ENCODE measurements at regions not wholly inside any gene's neighbourhood (a gene's known extent, or its start where the extent isn't known, plus 50 kb on each side); places are given as distances from the start of the nearest gene placed in this dataset.

- no peak for DNase-seq
Measured at GRCh38 chr11:79570104-79570503, 129.3 kb upstream of the TENM4 start.

- DNase-seq = peak; percentile 92
Measured at GRCh38 chr11:79564288-79564925, 123.6 kb upstream of the TENM4 start.

DNA sequence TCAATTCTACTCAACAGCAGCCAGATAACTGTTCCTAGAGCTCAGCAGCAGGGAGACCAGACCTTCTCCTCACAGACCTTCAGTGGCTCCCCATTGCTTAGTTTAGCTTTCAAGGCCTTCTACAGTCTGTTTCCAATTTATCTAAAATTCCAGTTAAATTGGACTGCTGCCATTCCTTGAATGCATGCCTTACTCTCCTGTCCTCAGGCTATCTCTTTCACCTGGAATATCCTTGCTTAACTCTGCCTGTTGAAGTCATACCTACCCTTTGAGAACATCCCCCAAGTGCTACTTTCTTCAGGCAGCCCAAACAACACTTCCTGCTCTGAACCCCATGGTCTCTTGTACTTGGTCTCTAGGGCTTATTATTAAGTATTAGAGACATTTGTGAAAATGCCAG is 120.7 kb upstream of the TENM4 start:
- DNase-seq = no peak

GRCh38 chr11:79550809-79551208 is 110.0 kb upstream of the TENM4 start:
- no peak for DNase-seq

GRCh38 chr11:79547256-79547655 is 106.4 kb upstream of the TENM4 start:
- no peak for DNase-seq

DNA sequence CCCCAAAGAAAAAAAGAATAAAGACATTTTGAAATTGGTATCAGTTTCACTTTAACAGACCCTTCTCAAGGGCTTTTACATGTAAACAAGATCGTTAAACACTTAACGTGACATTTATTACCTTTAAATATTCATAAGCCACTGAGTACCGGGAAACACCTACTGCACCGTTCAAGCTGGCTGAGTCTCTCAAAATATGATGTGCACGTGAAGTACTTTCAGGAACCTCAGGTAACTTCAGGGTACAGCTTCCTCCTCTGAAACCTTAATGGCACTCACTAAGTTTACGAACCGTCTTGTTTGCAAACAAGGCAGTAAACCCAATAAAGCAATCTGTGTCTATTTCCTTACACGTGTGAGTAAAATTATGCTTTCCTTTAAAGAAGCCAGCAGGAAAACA is 105.5 kb upstream of the TENM4 start:
- peak; percentile 78 for DNase-seq

DNA sequence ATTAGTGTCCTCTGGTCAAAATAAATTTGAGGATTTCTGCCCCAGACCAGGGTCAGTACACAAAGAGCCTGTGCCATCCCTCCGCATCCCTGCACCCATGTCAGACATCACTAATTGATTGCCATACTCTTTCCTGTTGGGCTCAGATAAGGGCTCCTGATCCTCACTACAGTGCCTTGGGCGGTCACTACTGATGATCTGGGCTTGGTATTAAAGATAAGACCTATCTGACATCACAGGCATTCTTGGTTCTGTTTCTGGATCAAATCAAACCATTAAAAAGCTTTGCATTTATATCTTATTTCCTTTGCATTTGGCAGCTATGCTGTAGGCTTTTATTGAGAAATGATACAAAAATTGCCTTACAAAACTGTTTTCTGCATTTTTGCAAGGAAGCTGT is 103.5 kb upstream of the TENM4 start:
- no peak for DNase-seq

DNA sequence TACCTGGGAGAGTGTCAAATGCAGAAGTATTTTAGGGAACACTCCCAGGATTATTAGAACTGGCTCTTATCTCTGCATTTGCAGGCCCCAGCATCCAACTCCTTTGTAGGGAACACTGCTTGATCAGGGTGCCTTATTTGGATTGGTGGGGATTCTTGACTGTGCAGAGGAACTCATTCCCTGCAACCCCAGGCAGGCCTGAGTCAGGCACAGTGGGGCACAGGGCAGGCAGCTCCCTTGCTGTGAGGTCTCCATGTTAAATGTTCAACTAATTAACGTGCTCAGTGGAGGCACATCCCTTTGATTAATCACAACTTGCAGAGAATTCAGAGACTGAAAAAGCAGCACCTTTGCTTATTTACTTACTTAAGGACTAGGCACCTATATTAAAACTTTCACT is 102.3 kb upstream of the TENM4 start:
- DNase-seq = no peak

GRCh38 chr11:79541466-79541865 is 100.6 kb upstream of the TENM4 start:
- no peak for DNase-seq

DNA sequence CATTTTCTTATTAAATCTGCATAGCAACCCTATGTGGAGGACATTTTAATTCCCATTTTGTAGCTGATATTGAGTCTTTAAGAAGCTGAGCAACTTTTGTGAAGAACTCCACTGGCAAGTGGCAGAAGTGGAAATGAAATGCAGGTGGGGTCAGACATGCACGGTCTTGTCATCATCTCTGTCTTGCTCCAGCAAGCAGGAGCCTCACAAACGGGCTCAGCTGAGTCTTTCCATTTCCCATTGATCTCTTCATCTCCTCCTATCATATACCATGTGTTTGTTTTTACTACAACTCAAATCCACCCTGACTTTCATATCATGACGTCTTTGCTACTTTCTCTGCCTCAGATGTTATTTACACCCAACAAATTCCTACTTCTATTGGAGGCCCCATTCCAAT is 97.9 kb upstream of the TENM4 start:
- DNase-seq = no peak

DNA sequence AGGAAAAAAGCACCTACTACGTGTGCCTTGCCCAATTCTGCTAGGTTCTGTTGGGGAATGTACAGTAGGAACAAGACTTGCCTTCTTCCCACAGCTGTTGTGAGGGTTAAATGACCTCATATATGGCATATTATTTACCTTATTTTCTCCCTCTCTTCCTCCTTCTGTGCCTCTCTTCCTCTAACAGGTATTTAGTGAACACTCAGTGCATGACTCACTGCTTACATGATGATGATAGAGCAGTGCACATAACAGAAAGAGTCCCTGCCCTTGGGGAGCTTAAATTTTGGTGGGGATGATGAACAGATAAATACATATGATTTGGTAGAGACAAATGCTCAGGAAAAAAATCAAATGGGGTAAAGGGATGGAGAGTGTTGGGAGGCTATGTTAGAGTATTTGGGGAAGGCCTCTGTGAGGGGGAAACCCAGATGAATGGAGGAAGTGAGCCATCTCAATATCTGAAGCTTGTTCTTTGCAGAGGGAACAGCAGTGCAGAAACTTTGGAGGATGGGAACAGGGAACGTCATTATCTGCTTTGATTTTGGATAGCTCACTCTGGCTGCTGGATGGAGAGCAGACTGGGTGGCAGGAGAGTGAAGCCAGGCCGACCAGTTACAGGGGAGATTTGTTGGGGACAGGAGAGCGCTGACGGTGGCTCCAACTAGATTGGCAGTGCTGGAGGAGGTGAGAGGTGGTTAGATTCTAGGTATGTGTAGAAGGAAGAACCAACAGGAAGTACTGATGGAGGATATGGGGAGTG is 95.5 kb upstream of the TENM4 start:
- no peak for DNase-seq

DNA sequence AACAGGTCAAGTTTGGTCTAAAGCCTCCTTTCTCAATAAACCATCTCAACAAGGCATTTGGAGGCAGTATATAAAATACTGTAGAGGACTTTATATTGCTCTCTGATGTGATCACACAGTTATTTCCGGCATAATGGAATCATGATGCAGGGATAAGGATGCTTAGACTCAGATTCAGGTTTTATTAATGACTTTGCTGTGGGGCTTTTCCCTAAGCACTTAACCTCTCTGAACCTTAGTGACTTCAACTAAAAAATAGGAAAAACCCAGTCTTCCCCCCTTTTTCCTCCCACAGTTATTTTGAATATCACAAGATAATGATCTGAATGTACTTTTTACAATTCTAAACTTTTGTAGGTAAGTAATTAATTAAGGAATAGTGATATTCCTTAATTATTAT is 94.8 kb upstream of the TENM4 start:
- DNase-seq = no peak

DNA sequence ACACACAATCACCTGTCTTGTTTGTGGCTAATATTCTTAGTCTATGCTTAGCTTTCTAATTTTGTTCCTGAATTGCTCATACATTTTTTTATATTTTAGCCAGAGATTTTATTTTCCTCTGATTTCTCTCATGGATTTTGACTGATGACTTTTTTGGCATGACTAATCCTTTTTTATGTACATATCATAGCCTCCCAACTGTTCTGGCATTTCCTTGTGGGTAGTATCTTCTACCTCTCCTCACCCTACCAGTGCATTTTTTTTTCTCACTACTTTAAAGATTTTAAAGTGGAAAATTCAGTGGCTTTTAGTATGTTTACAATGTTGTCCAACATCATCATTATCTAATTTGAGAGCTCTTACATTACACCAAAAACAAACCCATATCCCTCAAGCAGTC is 84.4 kb upstream of the TENM4 start:
- DNase-seq = no peak

GRCh38 chr11:79522626-79523025 is 81.8 kb upstream of the TENM4 start:
- DNase-seq = no peak

DNA sequence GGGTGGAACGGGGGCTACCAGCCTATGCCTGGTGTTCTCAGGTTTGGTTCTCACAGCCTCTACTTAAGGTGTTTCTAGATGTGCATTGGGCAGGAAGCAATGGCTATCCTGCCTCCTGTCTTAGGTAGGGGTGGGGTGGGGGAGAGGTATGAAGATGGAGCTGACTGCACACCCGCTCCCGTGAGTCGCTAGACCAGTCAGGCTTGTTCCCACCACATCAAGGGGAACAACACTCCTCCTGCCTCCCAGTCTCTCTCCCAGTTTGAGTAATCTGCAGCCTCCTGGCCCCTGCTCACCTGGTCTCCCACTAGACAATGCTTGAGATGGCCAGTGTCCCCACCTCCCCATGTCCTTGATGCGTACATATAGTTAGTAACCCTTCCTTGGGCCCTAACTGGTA is 79.3 kb upstream of the TENM4 start:
- no peak for DNase-seq

DNA sequence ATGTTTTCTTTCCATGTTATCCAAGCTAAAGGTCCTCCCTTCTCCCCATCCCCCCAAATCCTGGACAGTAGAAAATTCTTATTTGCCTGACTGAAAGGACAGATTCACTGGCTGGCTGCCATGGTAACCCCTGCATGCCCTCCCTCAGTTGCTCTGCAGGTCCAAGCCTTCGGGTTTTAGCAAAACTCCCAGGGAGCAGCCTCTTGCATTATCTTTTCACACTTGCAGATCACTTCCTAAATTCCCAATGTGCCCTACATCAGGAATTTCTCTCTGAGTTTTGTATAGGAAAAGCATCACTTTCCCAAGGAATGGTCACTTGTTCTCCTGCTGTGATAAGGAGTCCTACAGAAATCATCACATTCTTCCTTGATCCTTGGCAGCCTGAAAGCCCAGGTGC is 75.0 kb upstream of the TENM4 start:
- DNase-seq = no peak

DNA sequence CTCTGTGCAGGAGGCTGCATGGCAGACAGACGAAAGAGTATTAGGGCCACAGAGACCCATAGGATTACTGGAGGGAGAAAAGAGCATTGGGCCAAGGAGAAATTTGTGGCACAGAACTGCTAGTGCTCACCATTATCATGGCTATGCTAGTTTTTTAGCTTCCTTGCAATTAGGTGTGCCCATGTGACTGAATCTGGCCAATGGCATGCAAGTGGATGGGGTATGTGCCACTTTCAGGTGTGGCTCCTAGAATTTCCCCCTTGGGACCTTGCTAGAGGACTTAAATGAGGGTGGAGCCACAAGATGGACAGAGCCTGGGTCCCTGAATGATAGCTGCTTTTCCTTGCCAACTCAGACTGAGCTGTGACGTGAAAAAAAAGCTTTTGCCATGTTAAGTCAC is 73.9 kb upstream of the TENM4 start:
- no peak for DNase-seq

DNA sequence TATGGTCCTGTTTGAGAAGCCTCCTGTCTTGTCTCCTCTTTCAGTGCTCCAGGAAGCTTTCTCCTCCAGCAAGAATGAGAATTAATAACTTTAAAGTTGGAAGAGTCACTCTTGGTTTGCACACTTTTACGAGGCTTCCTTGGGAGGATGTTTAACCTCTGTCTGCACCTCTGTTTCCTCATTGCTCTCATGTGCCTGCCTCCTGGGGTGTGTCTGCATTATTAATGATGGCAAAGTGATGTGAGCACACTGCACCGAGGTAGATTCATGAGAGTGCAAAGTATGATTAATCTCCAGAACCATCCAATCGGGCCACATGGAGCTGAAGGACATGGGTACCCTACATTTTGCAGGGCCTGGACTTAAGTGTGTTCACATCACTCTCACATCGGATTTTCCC is 73.5 kb upstream of the TENM4 start:
- DNase-seq = no peak

DNA sequence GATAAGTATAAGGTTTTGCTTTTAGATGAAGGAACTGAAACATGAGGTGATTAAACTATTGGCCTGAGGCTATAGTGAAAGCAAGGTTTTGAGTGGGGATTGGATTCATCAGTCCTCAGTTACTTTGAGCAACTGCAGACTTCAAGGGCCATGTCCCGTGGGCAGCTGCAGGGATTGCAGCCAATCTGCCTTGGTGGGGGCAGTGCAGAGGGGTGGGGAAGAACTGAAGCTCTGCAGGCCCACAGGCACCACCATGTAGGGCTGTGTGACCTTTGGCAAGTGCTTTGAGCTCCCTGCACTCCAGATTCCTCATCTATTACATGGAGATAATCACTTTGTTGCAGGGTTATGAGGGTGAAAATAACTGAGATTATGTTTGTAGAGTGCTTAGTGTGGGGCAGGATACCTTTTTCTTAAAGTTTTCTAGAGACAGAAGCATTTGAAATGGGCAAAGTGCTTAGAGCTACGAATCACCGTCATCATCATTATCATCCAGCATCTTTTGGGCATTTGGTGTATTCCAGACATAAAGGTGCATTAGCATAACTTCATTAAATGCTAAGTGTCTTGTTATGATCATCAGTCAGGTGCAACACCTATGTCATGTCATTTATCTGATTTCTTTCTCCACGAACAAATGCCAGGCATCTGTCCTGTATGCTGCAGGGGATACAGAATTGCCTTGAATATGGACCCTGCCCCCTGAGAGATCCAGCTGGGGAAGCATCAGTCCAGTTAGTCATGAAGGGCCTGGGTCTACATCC is 72.1 kb upstream of the TENM4 start:
- DNase-seq = no peak

- DNase-seq = no peak
Measured at GRCh38 chr11:79510960-79511359, 70.1 kb upstream of the TENM4 start.

GRCh38 chr11:79508461-79508860 is 67.6 kb upstream of the TENM4 start:
- DNase-seq = no peak

DNA sequence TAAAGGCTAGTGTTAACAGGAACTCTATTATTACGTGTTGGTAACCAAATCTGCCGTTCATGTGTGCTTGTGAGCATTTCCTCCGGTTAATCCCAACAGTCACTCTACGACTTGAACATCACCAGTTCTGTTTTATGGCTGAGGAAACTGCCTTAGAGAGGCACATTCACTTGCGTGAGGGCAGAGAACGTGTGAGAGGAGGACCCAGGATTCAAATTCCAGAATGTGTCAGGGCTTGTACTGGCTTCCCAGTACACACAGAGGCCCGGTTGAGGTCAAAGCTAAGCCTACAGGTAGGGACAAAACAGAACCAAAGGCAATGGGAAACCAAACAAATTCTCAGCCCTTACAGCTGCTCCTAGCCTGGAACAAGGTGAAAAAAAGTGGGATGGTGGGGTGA is 66.9 kb upstream of the TENM4 start:
- DNase-seq = no peak

DNA sequence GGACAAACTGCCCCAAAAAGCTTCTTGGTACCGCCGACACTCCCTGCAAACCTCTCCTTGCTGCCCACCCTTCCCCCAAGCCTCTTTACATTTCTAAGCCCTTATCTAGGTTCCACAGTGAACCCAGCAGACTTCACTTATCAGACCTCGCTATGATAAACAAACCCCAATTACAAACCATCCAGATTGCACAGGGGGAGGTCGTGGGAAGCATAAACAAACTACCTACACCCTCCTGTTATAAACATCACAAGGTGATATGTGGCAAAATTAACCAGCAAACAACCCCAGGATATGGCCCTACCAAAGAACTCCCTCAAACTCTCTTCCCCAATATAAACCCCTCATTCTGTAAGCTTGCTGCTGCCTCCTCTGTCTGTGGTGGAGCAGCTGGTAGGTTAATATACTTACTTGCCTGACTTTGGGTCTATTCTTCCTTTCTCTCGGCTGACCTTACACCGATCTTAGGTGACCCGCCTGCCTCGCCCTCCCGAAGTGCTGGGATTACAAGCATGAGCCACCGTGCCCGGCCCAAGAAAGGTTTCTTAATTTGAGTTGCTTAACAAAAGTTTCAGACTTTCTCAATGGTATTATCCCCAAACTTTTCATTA is 66.0 kb upstream of the TENM4 start:
- DNase-seq = no peak

- no peak for DNase-seq
Measured at GRCh38 chr11:79506124-79506523, 65.3 kb upstream of the TENM4 start.

Measured in NCI-H2029 (cell line).